Activated CD8-positive, alpha-beta memory T cell treated with anti-CD3 and anti-CD28 coated beads for 36 hours (primary cell): ENCODE measurements at regions not wholly inside any gene's neighbourhood (a gene's known extent, or its start where the extent isn't known, plus 50 kb on each side); places are given as distances from the start of the nearest gene placed in this dataset.
"Not testable (repeated sequence)": the region's sequence is repeated elsewhere in the genome, so short reads cannot be mapped to it uniquely, and the experiment has no call there.

Experiments
- CTCF ChIA-PET: fragments of 350-600 bp; sonication (Branson Sonifier 250); formaldehyde crosslinking; loops from one replicate; lab custom pipeline; 2021; ENCODE audit warnings: antibody characterized with exemption; lab: Charles Lee
- POLR2A ChIA-PET: fragments of 350-600 bp; sonication (Branson Sonifier 250); formaldehyde crosslinking; loops from one replicate; lab custom pipeline; 2021; ENCODE audit warnings: antibody characterized with exemption; lab: Charles Lee

DNA sequence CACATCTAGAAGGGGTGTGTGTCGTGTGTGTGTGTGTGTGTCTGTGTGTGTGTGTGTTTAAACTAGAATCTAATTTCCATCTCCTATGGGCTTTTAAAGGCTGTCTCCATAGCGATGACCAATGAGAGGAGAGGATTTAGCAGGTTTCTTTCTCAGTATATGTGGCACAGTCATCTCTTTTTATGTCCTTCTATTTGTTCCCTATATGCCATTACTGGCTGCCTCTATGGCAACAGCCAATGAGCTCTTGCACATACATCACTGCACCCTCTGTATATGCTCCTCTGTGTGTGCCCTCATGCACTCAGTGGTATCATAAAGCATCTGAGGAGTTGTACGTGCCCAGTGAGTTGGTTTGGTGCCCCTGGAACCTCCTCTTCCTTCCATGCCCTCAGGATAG lies 378.2 kb upstream of the SMIM30 start:
- CTCF ChIA-PET, POLR2A ChIA-PET: not testable (repeated sequence)

DNA sequence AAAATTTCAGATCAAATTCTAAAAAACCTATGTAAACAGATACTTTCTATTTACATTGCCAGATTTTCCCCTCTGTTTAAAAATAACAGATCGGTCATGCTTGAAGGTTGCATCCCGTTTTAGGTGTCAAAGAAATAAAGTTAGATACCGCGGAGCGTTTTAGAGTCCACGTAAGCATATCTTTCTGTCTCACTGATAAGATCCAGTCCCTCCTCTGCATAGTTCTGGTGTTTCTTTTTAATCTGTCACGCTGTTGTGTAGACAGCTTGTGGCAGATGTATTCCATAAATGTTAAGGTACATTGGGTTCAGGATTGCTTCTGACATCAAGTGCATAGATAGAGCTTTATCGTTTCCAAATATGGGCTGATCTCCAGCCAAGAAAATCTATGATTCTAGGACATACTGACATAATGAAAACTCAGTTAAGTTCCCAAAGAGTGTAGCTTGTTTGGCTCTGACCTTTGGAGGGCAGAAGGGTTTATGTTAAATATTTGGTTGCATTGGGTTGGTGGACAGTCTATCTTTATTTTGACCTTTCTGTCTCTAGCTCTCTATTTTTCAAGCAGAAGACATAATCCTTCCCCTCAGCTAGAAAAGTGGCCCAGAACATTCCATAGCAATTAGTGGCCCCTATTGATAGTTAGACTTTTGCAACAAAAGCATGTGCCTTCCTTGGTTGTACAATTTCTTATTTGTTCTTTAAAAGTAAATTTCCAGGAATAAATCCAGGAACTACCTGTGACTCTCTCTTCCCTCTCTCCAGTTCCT lies 376.6 kb upstream of the SMIM30 start:
- CTCF ChIA-PET, POLR2A ChIA-PET: not testable (repeated sequence)

DNA sequence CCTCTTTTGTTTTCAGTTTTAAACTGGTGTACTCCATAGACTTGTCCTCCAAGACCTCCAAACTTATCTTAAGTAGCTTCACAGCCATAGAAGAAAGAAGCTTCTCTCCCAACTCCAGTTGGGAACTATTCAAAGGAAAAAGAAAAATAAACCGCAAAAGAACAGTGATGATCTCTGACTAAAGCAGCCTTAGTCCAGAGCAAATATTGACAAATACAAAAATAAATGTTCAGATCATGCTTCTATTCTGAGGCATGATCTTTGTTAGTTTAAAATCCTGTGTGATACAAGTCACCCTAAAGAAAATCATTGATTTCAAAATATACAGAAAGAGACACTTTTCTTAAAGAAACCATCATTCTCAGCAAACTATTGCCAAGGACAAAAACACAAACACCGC lies 373.0 kb upstream of the SMIM30 start:
- ChIA-PET CTCF (no interaction called here), POLR2A (no interaction called here)

DNA sequence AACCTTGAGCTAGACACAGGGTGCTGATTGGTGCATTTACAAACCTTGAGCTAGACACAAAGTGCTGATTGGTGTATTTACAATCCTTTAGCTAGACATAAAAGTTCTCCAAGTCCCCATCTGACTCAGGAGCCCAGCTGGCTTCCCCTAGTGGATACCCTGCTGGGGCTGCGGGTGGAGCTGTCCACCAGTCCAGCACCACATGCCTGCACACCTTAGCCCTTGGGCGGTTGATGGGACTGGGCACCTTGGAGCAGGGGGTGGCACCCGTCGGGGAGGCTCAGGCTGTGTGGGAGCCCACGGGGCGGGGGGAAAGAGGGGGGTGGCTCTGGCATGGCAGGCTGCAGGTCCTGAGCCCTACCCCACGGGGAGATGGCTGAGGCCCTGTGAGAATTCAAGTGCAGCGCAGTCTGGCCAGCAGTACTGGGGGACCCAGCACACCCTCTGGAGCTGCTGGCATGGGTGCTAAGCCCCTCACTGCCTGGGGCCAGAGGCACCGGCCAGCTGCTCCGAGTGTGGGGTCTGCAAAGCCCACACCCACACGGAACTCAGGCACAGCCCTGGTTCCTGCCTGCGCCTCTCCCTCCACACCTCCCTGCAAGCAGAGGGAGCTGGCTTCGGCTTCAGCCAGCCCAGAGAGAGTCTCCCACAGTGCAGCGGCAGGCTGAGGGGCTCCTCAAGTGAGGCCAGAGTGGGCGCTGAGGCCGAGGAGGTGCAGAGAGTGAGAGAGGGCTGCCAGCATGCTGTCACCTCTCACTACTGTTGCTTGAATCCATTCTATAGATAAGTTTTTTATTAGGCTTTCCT lies 369.8 kb upstream of the SMIM30 start:
- POLR2A ChIA-PET: no interaction called here

DNA sequence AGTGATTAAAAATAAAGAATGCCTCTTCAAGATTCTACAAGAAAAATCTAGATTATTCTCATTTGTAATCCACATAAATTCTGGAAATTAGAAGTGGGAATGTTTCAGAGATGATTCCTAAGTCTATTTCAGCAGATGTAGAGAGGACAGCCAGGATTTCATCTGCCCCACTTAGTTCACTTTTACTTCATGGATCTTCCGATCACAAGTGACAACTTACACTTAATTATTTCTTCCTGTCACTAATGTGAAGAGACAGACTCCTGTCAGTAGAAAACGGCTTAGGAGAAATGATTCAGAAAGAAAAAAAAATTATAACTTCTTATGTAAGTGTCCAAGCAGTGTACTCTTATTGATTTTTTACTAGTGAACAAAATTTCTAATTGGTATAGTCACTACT lies 368.2 kb upstream of the SMIM30 start:
- CTCF ChIA-PET: no interaction called here
- POLR2A ChIA-PET: no interaction called here

More for the DNA sequence above, 369.8 kb upstream of the SMIM30 start:
- CTCF ChIA-PET: no interaction called here

DNA sequence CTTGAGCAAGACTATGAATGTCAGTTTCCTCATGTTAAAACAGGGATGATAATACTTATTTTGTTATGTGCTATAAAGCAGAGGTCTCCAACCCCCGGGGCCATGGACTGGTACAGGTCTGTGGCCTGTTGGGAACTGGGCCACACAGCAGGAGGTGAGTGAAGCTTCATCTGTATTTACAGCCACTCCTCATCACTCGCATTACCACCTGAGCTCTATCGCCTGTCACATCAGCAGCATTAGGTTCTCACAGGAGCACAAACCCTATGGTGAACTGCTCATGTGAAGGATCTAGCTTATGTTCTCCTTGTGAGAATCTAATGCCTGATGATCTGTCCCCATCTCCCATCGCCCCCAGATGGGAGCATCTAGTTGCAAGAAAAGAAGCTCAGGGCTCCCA lies 365.3 kb upstream of the SMIM30 start:
- POLR2A ChIA-PET: no interaction called here
- CTCF ChIA-PET: no interaction called here

DNA sequence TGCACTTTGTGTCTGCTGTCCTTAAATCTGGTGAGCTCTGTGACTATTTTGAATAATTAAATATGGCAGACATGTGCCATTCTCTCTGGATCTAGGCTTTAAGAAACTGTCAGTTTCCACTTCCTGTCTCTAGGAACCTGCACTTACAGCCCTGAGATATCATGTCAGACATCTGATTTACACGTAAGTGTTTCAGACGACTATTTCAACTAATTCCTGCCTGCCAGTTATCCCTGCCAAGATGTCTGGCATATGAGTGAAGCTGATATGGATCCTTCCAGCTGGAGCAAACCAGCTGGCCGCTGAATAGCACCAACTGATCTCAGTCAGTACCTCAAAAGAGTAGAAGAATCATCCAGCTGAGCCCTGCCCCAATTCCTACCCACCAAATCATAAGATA lies 362.2 kb upstream of the SMIM30 start:
- POLR2A ChIA-PET: no interaction called here
- CTCF ChIA-PET: no interaction called here

DNA sequence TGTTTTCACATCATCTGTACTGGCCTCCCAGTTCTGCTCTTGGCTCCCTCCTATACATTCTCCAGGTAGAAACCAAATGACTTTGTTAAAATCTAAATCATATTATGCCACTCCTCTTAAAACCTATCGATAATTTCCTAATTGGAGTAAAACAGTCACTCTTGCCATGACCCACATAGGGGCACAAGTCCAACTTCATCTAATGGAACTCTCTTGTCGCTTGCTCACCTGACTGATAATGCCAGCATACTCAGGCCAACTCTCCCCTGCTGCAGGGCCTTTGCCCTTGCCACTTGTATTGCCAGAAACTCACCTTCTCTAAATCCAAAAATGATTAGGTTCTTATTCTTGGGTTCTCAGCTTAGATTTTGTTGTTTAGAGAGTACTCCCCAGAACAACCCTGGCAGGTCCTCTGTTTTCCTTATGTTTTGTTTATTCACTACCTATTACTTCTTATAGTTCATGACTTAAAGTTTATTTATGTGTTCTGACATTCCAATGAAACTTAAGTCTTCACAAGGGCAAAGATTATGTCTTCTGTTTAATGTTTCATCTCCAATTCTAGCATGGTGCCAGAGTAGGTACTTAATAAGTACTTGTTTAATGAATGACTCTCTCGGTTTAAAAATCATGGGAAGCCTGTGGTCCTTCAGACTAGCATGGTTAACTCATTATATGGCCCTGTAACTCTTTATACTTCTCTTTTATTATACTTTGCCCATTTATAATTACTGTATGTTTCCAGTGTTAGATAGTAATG lies 345.9 kb upstream of the SMIM30 start:
- POLR2A ChIA-PET: no interaction called here
- CTCF ChIA-PET: no interaction called here

DNA sequence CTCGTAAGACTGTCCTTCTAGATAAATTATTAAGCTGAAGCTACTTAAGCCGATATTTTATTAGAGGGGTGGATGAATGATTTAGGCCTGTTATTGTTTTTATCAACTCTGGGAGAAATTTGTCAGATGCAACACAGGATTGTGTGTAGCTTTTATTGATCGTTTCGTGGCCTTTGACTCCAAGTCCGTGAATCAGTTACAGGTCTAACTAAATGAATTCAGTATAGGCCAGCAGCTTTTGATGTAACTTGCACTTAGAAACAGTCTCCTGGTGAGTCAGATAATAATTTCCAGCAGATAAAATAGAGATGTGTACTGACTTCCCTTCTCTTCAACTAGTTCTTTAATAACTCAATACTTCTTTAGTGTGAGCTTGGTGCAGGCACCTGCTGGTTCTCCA lies 341.7 kb upstream of the SMIM30 start:
- POLR2A ChIA-PET: no interaction called here
- CTCF ChIA-PET: no interaction called here

DNA sequence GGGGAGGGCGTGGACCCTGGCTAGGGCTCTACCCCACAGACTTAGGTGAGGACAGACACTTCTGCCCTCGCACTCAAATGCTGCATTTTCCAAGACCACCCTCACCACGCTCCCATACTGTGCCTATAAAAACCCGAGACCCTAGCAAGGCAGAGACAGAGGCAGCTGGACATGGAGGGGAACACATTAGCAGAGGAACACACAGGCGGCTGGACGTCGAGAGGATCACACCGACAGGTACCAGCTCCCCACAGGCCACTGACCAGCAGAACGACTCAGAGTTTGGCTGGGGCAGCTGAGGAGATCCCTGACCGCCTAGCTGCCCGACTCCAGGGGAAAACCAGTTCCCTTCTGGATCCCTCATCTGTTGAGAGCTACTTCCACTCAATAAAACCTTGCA lies 338.2 kb upstream of the SMIM30 start:
- CTCF ChIA-PET: no interaction called here
- POLR2A ChIA-PET: no interaction called here

DNA sequence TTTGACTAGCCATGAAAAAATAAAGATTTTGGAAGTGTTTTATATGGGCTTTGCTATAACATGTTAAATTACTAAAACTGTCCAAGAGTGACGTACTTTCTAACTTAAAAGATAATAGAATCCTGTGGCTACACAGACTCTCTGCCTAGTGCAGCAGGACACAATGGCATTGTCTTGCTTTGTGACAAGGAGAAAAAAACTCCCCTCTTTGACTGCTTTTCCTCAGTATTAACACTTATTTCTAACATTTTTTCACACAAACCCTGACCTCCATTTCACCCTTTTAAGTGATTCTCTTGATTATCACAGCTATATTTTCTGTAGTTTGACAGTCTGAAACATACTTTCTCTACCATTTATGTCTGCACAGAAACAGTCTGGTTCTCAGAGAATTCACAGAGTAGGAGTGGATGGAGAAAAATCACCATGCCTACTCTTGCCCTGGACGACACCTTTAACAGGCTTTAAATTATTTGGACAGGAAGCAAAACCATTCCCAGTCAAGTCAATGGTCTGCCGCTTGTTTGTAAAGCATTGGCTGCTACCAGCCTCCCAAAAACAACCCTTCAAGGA lies 336.3 kb upstream of the SMIM30 start:
- POLR2A ChIA-PET: no interaction called here
- CTCF ChIA-PET: no interaction called here

DNA sequence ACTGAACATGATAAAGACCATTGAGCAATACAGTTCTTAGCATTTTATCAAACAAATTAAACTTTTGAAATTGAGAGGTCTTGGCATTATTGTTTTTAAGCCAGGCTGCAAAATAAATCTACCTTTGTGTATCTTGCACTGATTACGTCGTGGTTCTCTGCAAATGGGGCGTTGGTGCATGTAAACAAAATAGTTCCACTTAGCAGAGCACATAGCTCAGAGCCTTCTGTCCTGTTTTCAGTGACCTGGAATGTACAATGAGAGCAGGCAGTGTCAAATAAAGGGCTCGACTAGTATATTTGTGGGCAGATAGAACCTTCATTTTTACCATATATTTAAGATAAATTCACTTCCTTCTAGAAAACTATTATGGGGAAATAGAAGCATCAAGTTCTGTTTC lies 333.9 kb upstream of the SMIM30 start:
- ChIA-PET POLR2A (no interaction called here), CTCF (no interaction called here)

DNA sequence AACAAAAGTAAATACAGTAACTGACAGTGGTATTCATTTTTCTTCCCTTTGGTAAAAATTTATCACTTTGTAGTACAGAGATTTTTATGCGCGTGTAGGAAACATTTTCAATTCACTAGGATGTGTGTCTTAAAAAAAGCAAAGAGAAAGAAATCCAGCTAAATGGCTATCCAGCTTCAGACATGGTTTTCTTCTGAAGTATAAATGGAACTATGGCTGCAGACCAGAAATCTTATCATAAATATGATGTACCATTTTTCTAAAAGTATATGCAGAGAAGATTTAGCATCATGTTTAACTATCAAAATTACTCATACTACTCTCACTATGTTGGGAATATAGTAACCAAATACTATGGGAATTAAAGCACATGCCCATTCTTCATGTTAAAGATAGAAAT lies 328.4 kb upstream of the SMIM30 start:
- ChIA-PET CTCF (no interaction called here), POLR2A (no interaction called here)

DNA sequence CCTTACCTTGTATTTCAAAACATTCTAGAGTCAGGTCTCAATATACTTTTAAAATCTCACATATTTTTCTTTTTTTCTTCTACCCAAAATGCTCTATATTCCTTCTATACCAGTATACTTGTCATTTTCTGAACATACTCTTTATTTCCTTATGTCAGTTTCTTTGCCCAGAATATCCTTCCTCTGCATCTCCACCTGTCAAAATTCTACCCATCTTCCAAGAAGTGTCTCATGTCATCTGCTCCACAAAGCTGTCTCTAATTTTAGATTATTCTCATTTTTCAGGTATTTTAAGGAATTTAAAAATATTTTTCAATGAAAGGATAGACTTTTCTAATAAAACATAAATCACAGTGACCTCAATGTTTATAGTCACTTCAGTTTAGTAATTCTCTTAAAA lies 328.0 kb upstream of the SMIM30 start:
- ChIA-PET CTCF (no interaction called here), POLR2A (no interaction called here)

DNA sequence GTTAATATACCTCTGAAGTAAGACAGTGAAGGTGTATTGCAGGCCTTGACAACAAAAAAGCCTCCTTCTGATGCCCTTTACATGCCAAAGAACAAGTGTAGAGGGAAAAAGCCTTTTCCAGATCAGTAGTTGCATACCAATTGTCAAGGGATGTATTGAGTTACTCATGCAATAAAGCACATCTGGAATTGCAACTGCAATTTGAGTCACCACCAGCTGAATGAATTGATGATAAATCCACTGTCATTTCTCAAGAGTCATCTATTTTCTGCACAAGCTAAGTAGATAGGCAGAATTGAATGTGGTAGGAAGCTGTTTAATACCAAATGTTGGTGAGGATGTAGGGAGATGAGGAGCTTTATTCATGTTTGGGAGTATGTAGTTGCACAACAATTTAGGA lies 325.9 kb upstream of the SMIM30 start:
- CTCF ChIA-PET: no interaction called here
- POLR2A ChIA-PET: no interaction called here

DNA sequence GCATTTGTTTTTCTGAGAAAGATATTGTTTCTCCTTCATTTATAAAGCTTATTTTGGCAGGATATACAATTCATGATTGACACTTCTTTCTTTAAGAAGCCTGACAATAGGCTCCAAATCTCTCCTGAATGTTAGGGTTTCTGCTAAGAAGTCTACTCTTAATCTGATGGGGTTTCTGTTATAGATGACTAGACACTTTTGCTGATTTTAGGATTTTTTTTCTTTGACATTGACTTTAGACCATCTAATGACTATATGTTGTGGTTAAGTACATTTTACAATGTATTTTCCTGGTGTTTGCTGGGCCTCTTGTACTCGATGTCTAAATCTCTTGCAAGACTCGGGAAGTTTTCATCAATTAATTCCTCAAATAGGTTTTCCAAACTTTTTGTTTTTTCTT lies 321.8 kb upstream of the SMIM30 start:
- ChIA-PET POLR2A (no interaction called here), CTCF (no interaction called here)

DNA sequence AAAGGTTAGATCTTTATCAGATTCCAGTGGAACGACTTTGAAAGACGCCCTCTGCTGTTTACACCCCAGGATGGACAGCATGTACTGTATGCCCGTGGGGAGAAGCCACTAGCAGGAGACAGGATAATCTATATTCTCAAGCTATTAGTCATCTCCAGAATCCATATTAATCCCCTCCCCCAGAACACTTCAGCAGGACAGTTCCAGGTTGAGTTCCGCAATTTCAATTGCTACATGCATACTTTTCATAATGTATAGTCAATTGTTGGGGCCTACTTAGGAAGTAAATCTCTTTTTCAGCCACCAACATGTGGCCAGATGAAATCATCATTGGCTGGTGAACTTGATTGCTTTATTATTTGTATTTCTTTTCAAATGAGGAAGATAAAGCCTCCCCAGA lies 313.1 kb upstream of the SMIM30 start:
- ChIA-PET CTCF (no interaction called here), POLR2A (no interaction called here)

DNA sequence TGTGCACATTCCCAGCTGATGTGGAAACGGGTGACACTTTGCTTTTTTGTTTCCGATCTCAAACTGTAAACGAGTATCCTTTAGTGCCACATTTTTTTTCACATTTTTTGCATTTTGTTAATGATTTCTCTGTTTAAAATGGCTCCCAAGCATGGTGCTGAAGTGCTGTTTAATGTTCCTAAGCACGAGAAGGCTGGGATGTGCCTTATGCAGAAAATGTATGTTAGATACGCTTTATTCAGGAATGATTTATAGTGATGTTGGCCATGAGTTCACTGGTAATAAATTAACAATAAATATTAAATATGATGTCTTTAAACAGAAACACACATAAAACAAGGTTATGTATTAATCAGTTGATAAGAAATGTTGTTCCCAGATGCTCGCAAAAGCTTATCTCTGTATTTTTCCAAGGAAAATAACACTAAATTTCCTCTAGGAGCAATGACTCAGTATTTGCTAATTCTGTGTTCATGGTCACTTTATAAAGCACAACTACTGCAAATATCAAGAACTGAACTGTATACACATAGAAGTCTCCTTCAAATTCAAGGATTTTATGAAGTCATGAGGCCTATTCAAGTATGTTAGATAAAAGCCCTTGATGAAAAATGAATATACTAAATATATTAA lies 305.9 kb upstream of the SMIM30 start:
- ChIA-PET POLR2A (no interaction called here), CTCF (no interaction called here)

DNA sequence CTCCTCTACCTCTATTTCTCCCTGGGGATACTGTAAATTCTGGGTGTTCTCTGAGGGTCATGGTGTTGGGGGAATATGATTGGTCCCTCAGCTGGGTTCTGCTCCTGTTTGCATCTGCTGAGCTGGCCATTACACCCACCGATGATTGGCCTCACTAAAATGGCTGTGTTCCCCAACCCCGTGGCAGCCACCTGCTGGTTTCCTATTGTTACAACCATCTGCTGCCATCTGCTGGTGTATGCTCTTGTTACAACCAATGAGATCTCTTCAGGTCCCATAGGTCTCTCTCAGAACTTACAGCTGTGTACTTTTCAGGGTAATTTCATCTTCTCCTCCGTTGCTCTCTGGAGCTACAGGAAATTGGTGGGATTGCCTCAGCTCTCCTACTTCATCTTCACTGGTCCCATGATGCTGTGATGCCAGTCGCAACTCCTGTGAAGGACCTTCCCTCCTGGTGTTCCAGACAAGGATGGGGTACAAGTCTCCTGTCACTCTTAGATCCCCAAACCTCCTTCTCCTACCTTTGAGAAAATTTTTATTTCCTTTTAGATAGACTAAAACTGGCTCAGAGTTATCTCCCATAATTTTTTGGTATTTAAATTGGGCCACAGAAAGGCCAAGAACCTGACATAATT lies 303.5 kb upstream of the SMIM30 start:
- ChIA-PET CTCF (interaction anchor here (0.8 to 1.8 kb wide), 5 partner anchors 10 to 873 kb away, joined by 3 to 6 read pairs (median 4); no protein-coding TSS in a partner anchor), POLR2A (no interaction called here)
